H7 (cell line): ENCODE measurements at regions not wholly inside any gene's neighbourhood (a gene's known extent, or its start where the extent isn't known, plus 50 kb on each side); places are given as distances from the start of the nearest gene placed in this dataset.

Experiments used
- DNase-seq: peaks from one replicate; pipeline ENCODE4 v3.0.0; 2012
- H3K27me3 ChIP-seq: 2 replicates; pipeline ENCODE4 v1.6.0; 2011; ENCODE audit warnings: mild to moderate bottlenecking, low read length; ENCODE audit not compliant: control insufficient read depth, insufficient read depth
- H3K36me3 ChIP-seq: replicated peaks from 2 replicates; pipeline ENCODE4 v1.5.1; 2011; ENCODE audit warnings: low read length; ENCODE audit not compliant: control insufficient read depth, insufficient read depth
- H3K4me3 ChIP-seq: 2 replicates; pipeline ENCODE4 v1.5.1; 2011; ENCODE audit warnings: low read depth, mild to moderate bottlenecking, control low read depth, low read length, moderate library complexity; ENCODE audit not compliant: insufficient read depth

DNA sequence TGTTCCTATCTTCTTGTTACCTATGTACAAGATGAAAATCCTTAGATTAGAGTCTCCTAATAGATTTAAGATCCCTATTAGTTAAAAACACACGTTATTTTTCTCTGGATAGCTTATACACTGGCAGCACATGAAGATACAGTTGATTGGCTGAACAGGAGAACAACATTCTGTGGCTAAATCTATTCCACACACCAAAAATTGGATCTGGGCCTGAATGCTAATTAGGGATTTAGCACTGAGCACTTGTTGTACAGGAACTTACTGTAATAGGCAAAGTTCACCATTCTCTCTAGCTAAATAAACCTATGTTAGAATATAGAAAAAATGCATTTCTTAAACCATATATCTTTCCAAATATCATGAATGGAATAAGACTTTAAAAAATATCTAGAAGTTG is 117.1 kb upstream of the PTGFR start:
- no peaks in the 10 kb centered on the region for H3K27me3 ChIP-seq
- no peak for DNase-seq
- no peaks in the 10 kb centered on the region for H3K36me3 ChIP-seq
- H3K4me3 ChIP-seq, result no peak overlapping the region

DNA sequence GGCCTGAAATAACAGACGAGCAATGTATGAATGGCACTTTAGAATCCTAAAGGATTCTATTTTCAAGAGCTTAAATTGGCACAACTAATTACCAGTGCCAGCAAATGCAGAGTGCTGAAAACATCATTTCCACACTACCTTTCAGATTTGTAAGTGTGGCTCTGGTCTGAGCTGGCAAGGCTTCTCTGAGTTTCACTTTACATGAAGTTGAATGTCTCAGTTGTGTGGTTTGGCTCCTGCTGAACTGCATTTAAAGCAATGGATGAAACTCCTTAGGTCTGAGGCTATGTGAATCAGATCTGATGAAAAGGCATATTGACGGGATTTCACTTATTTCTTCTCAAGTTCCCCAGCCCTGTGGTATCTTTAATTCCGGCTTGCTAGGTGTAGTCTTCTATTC is 114.8 kb upstream of the PTGFR start:
- Histone ChIP-seq H3K27me3 (no peaks in the 10 kb centered on the region), H3K4me3 (no peak overlapping the region), H3K36me3 (no peaks in the 10 kb centered on the region)
- no peak for DNase-seq

DNA sequence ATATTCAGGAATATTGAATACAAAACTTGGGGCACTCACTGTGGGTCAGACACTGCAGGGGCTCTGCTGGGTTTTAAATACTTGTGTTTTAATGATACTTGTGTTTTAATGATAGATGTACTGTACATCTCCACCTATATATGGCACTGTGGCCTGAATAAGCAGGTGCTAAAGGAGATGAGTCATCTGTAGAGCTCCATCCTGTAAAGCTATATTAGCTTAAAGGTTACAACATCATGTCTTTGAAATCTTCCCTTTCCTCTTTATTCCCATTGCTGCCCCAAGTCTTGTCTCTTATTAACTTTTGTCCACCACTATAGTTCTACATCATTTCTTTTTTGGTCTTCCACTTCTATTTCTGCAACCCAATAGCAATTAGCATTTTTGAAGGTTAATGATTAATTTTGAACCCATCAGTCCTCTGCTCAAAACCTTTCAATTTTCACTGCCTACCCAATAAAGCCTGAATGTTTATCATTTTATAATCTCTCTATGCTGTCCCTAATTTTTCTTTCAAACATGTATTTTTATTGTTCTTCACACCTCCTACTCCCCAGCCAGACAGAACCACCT is 113.3 kb upstream of the PTGFR start:
- DNase-seq, result no peak
- Histone ChIP-seq H3K36me3 (no peaks in the 10 kb centered on the region), H3K4me3 (no peak overlapping the region), H3K27me3 (no peaks in the 10 kb centered on the region)

DNA sequence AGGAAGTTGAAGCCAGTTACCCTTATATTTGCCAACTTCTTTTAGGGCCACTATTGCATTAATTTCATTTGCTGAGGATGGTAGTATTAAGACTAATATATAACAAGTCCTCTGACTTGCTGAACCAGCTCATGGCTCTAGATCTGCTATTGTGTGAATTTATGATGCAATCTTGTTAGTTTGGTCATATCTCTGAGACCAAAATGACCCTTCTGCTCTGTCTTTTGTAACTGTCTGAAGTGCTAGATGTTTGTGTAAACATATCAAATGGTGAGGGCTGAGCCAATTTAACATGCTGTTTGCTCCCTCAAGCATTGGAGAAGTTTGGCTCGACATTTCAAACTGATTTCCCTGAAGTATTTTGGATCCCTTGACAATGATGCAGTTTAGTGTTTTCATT is 106.9 kb upstream of the PTGFR start:
- no peak overlapping the region for H3K4me3 ChIP-seq
- no peaks in the 10 kb centered on the region for H3K36me3 ChIP-seq
- DNase-seq, result no peak
- no peaks in the 10 kb centered on the region for H3K27me3 ChIP-seq

DNA sequence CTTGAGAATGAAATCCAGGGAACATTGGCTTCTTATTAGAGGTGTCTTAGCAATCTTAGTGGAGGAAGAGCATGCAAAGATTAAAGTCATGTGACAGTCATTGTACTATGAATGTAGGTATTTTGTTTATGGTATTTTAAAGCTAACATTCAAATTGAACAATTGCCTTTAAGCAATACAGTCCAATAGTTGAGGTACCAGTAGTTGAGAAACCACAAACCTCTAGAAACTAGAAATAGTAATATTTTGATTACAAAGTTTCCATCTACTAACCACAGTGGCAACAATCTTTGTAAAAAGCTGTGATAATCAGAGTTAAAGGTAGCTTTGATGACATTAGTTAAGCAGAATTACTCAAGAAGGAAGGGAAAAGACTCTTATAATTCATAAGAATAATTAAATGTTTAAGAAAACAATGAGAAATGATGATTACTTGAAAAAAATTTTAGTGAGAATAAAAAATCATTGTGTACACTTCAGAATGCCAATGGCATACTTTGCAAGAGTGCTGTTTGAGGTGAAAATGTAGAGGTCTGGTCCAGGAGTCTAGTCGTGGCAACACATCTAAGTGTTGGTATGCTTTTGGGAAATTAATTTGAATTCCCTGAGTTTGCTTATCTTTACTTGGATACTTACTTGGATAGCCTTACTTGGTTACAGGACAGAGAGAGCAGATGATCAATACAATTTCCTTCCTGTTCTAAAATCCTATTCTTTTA is 104.9 kb upstream of the PTGFR start:
- H3K27me3 ChIP-seq, result no peaks in the 10 kb centered on the region
- DNase-seq, result no peak
- H3K4me3 ChIP-seq, result no peak overlapping the region
- no peaks in the 10 kb centered on the region for H3K36me3 ChIP-seq

DNA sequence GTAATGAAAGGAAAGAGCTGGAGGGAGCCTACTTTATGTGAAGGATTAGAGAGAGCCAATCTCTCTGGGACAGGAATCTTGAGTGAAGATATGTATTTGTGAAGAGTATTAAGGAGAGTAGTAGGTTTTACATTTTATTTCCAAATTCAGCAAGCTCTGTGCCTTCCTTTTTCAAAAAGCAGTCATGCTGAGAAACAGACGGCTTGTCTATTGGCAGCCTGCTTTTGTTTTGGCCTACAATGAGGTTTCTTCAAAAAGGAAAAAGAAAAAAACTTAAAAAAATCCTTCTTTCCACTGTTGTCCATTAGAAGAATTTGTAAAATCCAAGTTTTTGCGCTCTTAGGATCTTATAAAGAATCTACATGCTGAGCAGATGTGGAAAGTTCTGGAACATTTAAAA is 103.6 kb upstream of the PTGFR start:
- Histone ChIP-seq H3K27me3 (no peaks in the 10 kb centered on the region), H3K4me3 (no peak overlapping the region), H3K36me3 (no peaks in the 10 kb centered on the region)
- DNase-seq, result no peak

DNA sequence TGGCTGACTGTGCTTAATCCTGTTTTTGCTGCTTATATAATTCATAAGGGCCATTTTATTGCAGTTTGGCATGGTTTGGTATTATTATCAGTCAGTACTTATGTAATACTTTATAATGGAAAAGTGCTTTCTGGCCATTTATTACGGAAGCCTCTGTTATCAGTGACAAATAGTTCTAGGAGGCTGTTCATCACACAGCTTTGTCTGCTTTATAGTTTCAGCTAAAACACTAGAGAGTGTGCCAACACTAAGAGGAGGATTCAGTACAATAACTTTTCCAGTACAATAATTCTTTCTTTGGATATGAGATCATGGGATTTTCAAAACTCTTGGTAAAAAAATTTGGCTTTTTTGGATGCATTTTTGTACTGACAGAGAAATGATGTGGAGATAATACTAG is 102.9 kb upstream of the PTGFR start:
- no peak for DNase-seq
- H3K4me3 ChIP-seq, result no peak overlapping the region
- no peaks in the 10 kb centered on the region for H3K27me3 ChIP-seq
- no peaks in the 10 kb centered on the region for H3K36me3 ChIP-seq

DNA sequence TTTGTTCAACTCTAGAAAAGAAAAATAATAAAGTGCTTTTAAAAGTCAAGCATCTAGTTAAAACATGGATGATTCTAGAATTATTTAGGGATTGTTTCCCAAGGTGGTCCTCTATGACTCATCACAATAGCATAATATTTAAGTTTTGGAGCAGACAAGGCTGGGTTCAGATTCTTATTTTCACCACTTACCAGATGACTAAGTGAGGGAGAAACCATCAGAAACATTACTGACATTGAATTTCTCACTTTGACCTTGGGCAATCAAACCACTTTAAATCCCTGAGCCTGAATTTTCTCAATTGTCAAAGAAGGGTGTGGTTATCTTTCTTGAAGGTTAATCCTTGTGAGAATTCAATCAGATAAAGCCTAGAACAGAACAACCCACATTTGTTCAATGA is 102.5 kb upstream of the PTGFR start:
- no peak for DNase-seq

DNA sequence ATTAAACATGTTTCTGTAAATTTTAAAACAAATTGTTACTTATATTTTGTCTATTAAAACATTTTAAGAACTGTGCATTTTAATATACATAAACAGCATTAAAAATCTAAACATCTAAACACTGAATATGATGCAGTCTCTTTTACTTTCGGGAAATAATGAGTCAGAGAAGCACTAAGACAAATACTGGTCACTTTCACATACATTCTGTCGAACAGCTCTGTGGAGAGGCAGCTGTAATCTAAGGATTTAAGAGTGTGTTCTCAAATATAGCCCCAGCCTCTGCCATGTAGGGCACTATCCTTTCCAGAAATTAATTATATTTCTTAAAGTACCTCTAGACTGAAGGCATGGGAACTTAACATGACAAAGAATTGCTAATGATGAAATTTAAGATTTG is 89.6 kb upstream of the PTGFR start:
- Histone ChIP-seq H3K27me3 (no peaks in the 10 kb centered on the region), H3K36me3 (no peaks in the 10 kb centered on the region), H3K4me3 (no peak overlapping the region)
- DNase-seq, result no peak

More for the DNA sequence above, 102.5 kb upstream of the PTGFR start:
- no peak overlapping the region for H3K4me3 ChIP-seq
- no peaks in the 10 kb centered on the region for H3K27me3 ChIP-seq
- H3K36me3 ChIP-seq, result no peaks in the 10 kb centered on the region

DNA sequence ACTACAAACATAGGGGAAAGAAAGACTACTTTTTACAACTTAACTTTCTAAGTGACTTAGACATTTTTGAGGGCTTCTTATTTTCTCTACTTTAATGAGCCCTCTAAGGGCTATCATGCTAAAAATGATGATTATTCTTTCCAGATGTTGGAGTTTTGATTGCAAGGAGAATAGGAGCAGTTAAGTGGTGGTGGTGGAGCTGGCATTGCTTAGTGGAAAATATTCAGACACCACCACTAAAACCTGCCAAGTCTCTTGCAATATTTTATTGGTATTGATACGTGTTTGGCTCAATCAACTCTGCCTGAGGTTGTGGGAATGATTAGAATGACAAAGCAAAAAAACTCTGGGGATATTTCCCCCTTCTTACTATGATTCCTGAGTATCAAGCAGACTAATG is 82.6 kb upstream of the PTGFR start:
- H3K4me3 ChIP-seq, result no peak overlapping the region
- DNase-seq, result no peak
- no peaks in the 10 kb centered on the region for H3K27me3 ChIP-seq
- H3K36me3 ChIP-seq, result no peaks in the 10 kb centered on the region

DNA sequence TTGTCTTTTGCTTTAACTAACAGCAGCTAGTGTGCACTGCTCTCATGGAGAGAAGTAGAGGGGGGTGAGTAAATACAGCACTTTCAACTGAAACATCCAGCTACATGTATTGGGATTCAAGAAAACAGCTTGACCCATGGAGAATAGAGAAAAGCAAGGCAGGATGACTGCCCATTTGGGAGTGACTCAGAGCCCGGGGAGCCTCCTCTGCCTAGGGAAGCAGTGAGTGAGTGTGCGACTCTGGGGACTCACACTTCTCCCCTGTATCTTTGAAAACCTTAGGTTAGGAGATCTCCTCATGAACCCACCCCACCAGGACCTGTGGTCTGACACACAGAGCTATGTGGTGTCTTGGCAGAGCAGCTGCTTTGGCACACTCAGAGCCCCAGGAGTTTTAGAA is 82.0 kb upstream of the PTGFR start:
- DNase-seq, result no peak
- Histone ChIP-seq H3K36me3 (no peaks in the 10 kb centered on the region), H3K27me3 (no peaks in the 10 kb centered on the region), H3K4me3 (no peak overlapping the region)

DNA sequence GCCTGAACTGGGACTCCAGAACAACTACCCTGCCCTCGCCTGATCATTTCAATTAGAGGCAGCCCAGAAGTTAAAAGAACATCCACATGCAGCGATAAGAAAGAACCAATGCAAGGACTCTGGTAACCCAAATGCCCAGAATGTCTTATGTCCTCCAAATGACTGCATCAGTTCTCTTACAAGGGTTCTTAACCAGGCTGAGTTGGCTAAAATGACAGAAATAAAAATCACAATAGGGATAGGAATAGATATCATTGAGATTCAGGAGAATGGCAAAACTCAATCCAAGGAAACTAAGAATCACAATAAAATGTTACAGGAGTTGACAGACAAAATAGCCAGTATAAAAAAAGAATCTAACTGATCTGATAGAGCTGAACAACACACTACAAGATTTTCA is 80.1 kb upstream of the PTGFR start:
- H3K4me3 ChIP-seq, result no peak overlapping the region

DNA sequence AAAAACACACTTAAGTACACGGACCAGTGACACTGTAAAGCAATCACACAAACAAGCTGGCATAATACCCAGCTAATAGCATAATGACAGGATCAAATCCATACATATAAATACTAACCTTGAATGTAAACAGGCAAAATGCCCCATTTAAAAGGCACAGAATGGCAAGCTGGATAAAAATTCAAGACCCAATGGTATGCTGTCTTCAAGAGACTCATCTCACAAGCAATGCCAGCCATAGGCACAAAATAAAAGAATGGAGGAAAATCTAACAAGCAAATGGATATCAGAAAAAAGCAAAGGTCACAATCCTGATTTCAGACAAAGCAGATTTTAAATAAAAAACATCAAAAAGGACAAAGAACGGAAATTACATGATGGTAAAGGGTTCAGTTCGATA is 79.1 kb upstream of the PTGFR start:
- Histone ChIP-seq H3K36me3 (no peaks in the 10 kb centered on the region), H3K4me3 (no peak overlapping the region), H3K27me3 (no peaks in the 10 kb centered on the region)
- DNase-seq, result no peak

More for the DNA sequence above, 80.1 kb upstream of the PTGFR start:
- Histone ChIP-seq H3K27me3 (no peaks in the 10 kb centered on the region), H3K36me3 (no peaks in the 10 kb centered on the region)
- no peak for DNase-seq

DNA sequence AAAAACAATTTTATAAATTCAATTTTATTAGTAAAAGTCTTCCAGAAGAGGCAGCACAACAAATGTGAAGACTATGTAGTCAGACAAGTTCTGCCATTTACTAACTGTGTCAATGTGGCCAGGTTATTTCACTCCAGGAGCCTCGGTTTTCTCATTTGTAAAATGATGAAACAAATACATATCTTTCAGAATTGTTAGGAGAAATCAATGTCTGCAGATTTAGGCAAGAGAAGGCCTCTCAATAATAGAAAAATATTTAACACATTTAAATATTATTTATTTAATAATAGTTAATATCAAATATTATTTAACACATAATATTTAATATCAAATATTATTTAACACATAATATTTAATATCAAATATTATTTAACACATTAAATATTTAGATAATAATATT is 75.6 kb upstream of the PTGFR start:
- Histone ChIP-seq H3K36me3 (no peaks in the 10 kb centered on the region), H3K4me3 (no peak overlapping the region), H3K27me3 (no peaks in the 10 kb centered on the region)
- DNase-seq, result no peak

DNA sequence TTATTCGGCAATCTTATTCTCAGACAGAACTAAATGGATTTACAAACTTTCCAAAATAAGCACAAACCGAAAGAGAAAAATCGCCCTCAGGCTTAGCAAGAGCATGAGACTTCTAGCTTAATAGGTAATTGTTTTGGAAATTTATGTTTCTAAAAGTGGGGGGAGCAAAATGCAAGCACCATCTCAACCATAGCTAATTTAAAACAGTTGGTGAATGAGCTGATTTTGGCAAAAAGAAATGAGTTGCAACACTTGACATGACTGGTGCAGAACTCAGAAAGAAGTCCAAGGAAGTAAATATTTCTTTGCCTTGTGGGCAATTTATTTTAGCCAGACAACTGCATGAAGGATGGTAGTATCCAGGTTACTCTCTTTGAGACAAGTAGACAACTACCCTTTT is 71.5 kb upstream of the PTGFR start:
- no peaks in the 10 kb centered on the region; the same call in 1 of the 2 replicates for H3K27me3 ChIP-seq
- no peak for DNase-seq

DNA sequence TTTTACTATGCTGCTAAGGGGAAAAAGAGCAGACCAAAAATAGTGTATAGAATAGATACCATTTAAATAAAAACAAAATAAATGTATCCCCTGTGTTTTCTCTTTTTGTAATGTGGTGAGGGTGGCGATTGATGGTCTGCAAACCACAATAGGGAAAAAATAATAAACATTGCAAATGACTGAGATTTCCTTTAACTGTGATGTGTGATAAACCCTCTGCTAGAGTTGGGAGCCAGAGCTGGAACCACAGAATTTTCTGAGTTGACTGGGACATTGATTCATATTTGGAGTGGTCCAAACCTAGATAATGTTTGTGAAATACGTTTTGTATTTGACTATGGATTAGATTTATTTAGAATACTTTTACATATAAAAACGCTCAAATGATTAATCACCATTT is 70.6 kb upstream of the PTGFR start:
- Histone ChIP-seq H3K27me3 (no peaks in the 10 kb centered on the region; the same call in 1 of the 2 replicates), H3K36me3 (no peaks in the 10 kb centered on the region), H3K4me3 (no peak overlapping the region)
- no peak for DNase-seq

More for the DNA sequence above, 71.5 kb upstream of the PTGFR start:
- Histone ChIP-seq H3K36me3 (no peaks in the 10 kb centered on the region), H3K4me3 (no peak overlapping the region)
